Neural cell (in vitro differentiated cells): ENCODE measurements at regions not wholly inside any gene's neighbourhood (a gene's known extent, or its start where the extent isn't known, plus 50 kb on each side); places are given as distances from the start of the nearest gene placed in this dataset.

Experiments used
- EP300 ChIP-seq: fragments of 450-650 bp; conservative IDR thresholded peaks from 2 replicates; pipeline ENCODE4 v1.6.1; 2014; ENCODE audit warnings: antibody characterized with exemption, mild to moderate bottlenecking, moderate library complexity; ENCODE audit not compliant: poor library complexity, severe bottlenecking
- EZH2 ChIP-seq: fragments of 200-600, 300-800 bp; shearing (Covaris generic), sonication (generic); IDR thresholded peaks from 2 replicates; pipeline ENCODE4 v1.6.1; 2014; ENCODE audit warnings: antibody characterized with exemption, low read length, borderline replicate concordance, mild to moderate bottlenecking; ENCODE audit not compliant: insufficient read depth, poor library complexity, severe bottlenecking
- MXI1 ChIP-seq: fragments of 450-650 bp; conservative IDR thresholded peaks from 2 replicates; pipeline ENCODE4 v1.6.1; 2014; ENCODE audit warnings: antibody characterized with exemption, mild to moderate bottlenecking; ENCODE audit not compliant: poor library complexity, severe bottlenecking
- POLR2AphosphoS5 ChIP-seq: IDR thresholded peaks from 2 replicates; pipeline ENCODE4 v1.6.1; 2012
- RAD21 ChIP-seq: fragments of 450-650 bp; conservative IDR thresholded peaks from 2 replicates; pipeline ENCODE4 v1.6.1; 2014; ENCODE audit warnings: antibody characterized with exemption, mild to moderate bottlenecking, moderate library complexity
- SMC3 ChIP-seq: fragments of 450-650 bp; conservative IDR thresholded peaks from 2 replicates; pipeline ENCODE4 v1.6.1; 2014; ENCODE audit warnings: antibody characterized with exemption, mild to moderate bottlenecking, moderate library complexity; ENCODE audit not compliant: poor library complexity
- TAF1 ChIP-seq: IDR thresholded peaks from 2 replicates; pipeline ENCODE4 v1.6.1; 2012; ENCODE audit warnings: low read depth
- TF ChIP-seq, protein P1 (sequence below): fragments of 450-650 bp; IDR thresholded peaks from 2 replicates; pipeline ENCODE4 v1.5.1; 2014; ENCODE audit warnings: antibody characterized with exemption, mild to moderate bottlenecking, moderate library complexity; ENCODE audit not compliant: poor library complexity, severe bottlenecking
- TF ChIP-seq, protein P2 (sequence below): IDR thresholded peaks from 2 replicates; pipeline ENCODE4 v1.6.1; 2012; ENCODE audit warnings: borderline replicate concordance

- TF ChIP-seq, protein P1, sequence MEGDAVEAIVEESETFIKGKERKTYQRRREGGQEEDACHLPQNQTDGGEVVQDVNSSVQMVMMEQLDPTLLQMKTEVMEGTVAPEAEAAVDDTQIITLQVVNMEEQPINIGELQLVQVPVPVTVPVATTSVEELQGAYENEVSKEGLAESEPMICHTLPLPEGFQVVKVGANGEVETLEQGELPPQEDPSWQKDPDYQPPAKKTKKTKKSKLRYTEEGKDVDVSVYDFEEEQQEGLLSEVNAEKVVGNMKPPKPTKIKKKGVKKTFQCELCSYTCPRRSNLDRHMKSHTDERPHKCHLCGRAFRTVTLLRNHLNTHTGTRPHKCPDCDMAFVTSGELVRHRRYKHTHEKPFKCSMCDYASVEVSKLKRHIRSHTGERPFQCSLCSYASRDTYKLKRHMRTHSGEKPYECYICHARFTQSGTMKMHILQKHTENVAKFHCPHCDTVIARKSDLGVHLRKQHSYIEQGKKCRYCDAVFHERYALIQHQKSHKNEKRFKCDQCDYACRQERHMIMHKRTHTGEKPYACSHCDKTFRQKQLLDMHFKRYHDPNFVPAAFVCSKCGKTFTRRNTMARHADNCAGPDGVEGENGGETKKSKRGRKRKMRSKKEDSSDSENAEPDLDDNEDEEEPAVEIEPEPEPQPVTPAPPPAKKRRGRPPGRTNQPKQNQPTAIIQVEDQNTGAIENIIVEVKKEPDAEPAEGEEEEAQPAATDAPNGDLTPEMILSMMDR, result no peak
- no peak for TF ChIP-seq SMC3
- TF ChIP-seq MXI1, result no peak
- no peak for TF ChIP-seq EZH2
- TF ChIP-seq POLR2AphosphoS5, result no peak
- no peak for TF ChIP-seq EP300
- no peak for TF ChIP-seq RAD21
- TF ChIP-seq, protein P2, sequence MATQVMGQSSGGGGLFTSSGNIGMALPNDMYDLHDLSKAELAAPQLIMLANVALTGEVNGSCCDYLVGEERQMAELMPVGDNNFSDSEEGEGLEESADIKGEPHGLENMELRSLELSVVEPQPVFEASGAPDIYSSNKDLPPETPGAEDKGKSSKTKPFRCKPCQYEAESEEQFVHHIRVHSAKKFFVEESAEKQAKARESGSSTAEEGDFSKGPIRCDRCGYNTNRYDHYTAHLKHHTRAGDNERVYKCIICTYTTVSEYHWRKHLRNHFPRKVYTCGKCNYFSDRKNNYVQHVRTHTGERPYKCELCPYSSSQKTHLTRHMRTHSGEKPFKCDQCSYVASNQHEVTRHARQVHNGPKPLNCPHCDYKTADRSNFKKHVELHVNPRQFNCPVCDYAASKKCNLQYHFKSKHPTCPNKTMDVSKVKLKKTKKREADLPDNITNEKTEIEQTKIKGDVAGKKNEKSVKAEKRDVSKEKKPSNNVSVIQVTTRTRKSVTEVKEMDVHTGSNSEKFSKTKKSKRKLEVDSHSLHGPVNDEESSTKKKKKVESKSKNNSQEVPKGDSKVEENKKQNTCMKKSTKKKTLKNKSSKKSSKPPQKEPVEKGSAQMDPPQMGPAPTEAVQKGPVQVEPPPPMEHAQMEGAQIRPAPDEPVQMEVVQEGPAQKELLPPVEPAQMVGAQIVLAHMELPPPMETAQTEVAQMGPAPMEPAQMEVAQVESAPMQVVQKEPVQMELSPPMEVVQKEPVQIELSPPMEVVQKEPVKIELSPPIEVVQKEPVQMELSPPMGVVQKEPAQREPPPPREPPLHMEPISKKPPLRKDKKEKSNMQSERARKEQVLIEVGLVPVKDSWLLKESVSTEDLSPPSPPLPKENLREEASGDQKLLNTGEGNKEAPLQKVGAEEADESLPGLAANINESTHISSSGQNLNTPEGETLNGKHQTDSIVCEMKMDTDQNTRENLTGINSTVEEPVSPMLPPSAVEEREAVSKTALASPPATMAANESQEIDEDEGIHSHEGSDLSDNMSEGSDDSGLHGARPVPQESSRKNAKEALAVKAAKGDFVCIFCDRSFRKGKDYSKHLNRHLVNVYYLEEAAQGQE, result no peak
- no peak for TF ChIP-seq TAF1
Observed at GRCh38 chr7:109930049-109930448, 1160.9 kb upstream of the LRRN3 start.
